Heart left ventricle (tissue), 13 donors: ENCODE measurements at regions not wholly inside any gene's neighbourhood (a gene's known extent, or its start where the extent isn't known, plus 50 kb on each side); places are given as distances from the start of the nearest gene placed in this dataset.

Experiments
- CTCF ChIP-seq, 12 donors: fragments of 200-600 bp; sonication (generic) in 4 of 12; IDR thresholded peaks; one replicate each; pipeline versions ENCODE4 v1.5.0 to v1.8.0; 2018 to 2022; ENCODE audit warnings: antibody characterized with exemption in 12 of 12, mild to moderate bottlenecking in 5 of 12
- POLR2A ChIP-seq, 2 donors: fragments of 450-650 bp; IDR thresholded peaks; one replicate each; pipeline ENCODE4 v1.6.1; 2017; ENCODE audit warnings: antibody characterized with exemption in 2 of 2, mild to moderate bottlenecking in 2 of 2, moderate library complexity in 2 of 2
- donor health status: ischemic (EF 13 %, LVEDD 7.1; RV severe dilation, severe dysfunction).
- donor health status: DM: no; HTN: yes; CAD: no.
- donor health status: DM: no; HTN: no; CAD: no.
- donor health status: ischemic (EF 25% LVEDD 6.9; RV normal size, moderate dysfunction).
- donor health status: ischemic (EF 25% LVEDD 5.7; RV mildly dilated, moderate dysfunction).
- donor health status: ischemic (EF 35%, LVEDD 5.7; RV mildly dilated, moderate dysfunction).
- donor health status: nonischemic (EF 11% LVEDD 7.7; RV severe dilation, severe dysfunction).
- donor health status: DM: yes; HTN: yes; CAD: no.
- donor health status: PGD.
- donor health status: ischemic (EF 29% LVEDD 5.4; RV normal size, mild dysfunction).
- donor health status: nonischemic (EF 23%, LVEDD 6.1; RV moderate dilation, normal function).

- no peak for TF ChIP-seq CTCF (IDR thresholded peaks at IDR 0.05)
- TF ChIP-seq POLR2A (IDR thresholded peaks at IDR 0.05), result no peak
Observed at GRCh38 chr14:101083564-101084435, 180.3 kb upstream of the RTL1 start.
